Tibial nerve (tissue), 4 donors: ENCODE measurements at regions not wholly inside any gene's neighbourhood (a gene's known extent, or its start where the extent isn't known, plus 50 kb on each side); places are given as distances from the start of the nearest gene placed in this dataset.

ENCODE experiments used
- DNase-seq, 2 donors: peaks; one replicate each; pipeline ENCODE4 v3.0.0-alpha.2; 2019; ENCODE audit warnings: low spot score in 2 of 2
- H3K27ac ChIP-seq, 4 donors: fragments of 200-600 bp; sonication (generic) in 3 of 4; one replicate each; pipeline ENCODE4 v1.5.1; 2017 to 2019; ENCODE audit warnings: mild to moderate bottlenecking in 1 of 4
- H3K27me3 ChIP-seq, 2 donors: fragments of 200-600 bp; sonication (generic) in 1 of 2; one replicate each; pipeline versions ENCODE4 v1.5.1 to v1.6.0; 2017 to 2019
- H3K36me3 ChIP-seq, 3 donors: fragments of 200-600 bp; sonication (generic); one replicate each; pipeline ENCODE4 v1.5.1; 2018 to 2019
- H3K4me1 ChIP-seq, 4 donors: fragments of 200-600 bp; sonication (generic) in 3 of 4; one replicate each; pipeline ENCODE4 v1.5.1; 2017 to 2019
- H3K4me3 ChIP-seq, 4 donors: fragments of 200-600 bp; sonication (generic) in 3 of 4; one replicate each; pipeline ENCODE4 v1.5.1; 2017 to 2019; ENCODE audit warnings: mild to moderate bottlenecking in 1 of 4, moderate library complexity in 1 of 4
- H3K9me3 ChIP-seq, 4 donors: fragments of 200-600 bp; sonication (generic) in 3 of 4; one replicate each; pipeline ENCODE4 v1.5.1; 2017 to 2019
- CTCF ChIP-seq, 5 experiments: fragments of 200-600 bp in 3 of 5; fragments of 450-650 bp in 2 of 5; sonication (generic) in 3 of 5; IDR thresholded peaks; one replicate each; pipeline ENCODE4 v1.5.1; 2016 to 2019; ENCODE audit warnings: antibody characterized with exemption in 5 of 5, mild to moderate bottlenecking in 3 of 5, moderate library complexity in 2 of 5
- EP300 ChIP-seq, 2 donors: sonication (generic); formaldehyde crosslinking; IDR thresholded peaks; one replicate each; pipeline ENCODE4 v1.6.1; 2017; ENCODE audit warnings: antibody characterized with exemption in 2 of 2, mild to moderate bottlenecking in 1 of 2
- POLR2A ChIP-seq, 2 donors: fragments of 450-650 bp; IDR thresholded peaks; one replicate each; pipeline ENCODE4 v1.6.1; 2017; ENCODE audit warnings: antibody characterized with exemption in 2 of 2, mild to moderate bottlenecking in 2 of 2, moderate library complexity in 2 of 2
- WGBS, 2 donors: methylation state at CpG; one replicate each; pipeline ENCODE4 v1.1.5; 2018; 5-methylcytosine and 5-hydroxymethylcytosine counted together

DNA sequence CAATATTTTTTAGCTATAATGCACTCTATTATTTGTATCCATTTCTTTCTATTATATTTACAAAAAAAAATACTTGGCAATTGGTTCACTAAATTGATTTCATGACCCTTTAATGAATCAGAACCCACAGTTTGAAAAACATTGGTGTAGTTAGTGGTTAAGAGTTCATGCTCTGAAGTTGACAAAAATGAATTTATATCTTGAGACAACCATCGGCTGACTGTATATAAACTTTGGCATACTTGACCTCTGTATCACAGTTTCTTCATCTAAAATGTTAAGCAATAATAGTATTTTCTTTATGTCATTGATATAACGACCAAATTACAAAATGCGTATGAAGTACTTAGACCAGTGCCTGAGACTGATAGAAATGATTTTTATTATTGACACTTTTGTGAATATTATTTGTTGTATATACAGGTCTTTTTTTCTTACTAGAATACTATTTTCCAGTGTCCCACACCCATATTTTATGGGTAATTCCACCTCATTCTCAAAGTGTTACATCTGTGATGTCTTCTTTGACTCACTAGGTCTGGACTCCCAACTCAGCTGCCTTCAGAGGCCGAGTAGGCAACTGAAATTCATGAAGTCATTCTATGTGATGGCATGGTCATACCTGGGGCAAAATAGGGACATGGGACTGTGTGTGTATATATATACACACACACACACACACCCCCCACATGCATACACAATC lies 459.2 kb downstream of the RFPL4B start:
- TF ChIP-seq POLR2A (IDR thresholded peaks at IDR 0.05) (no peak), EP300 (IDR thresholded peaks at IDR 0.05) (no peak), CTCF (IDR thresholded peaks at IDR 0.05) (no peak)
- Histone ChIP-seq H3K27me3 (no peaks in the 10 kb centered on the region), H3K36me3 (no peaks in the 10 kb centered on the region), H3K9me3 (no peaks in the 10 kb centered on the region), H3K27ac (no peak overlapping the region), H3K4me3 (no peak overlapping the region), H3K4me1 (peaks cover 0 to 10% (median 3%) of the 10 kb centered on the region in 4 donors)
- 73 to 77% methylated on average over 4 of the region's 4 CpGs for WGBS, 2 donors
- no peak for DNase-seq

DNA sequence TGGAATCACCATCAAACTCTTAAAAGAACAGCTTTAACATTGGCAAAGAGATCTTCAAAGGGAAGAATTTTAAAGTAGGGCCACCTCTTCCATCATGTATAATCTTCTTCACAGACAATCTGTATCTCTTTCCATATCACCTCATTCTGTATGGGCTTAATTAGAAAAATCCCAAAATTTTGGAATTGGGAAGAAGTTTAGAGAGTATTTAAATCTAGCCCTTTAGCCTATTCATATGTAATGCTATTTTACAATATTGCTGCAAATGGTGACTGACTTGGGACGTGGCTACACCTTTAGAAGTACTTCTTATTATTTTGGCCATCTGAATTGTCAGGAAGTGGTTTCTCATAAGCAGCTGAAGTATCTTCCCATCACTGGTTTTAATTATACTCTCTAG lies 474.3 kb downstream of the RFPL4B start:
- Histone ChIP-seq H3K4me3 (no peak overlapping the region), H3K27me3 (no peaks in the 10 kb centered on the region), H3K27ac (no peak overlapping the region), H3K4me1 (no peaks in the 10 kb centered on the region), H3K9me3 (no peaks in the 10 kb centered on the region), H3K36me3 (no peaks in the 10 kb centered on the region)
- 88 to 93% methylated on average over 1 of the region's 1 CpG for WGBS, 2 donors
- TF ChIP-seq CTCF (IDR thresholded peaks at IDR 0.05): no peak
- TF ChIP-seq EP300 (IDR thresholded peaks at IDR 0.05): no peak
- TF ChIP-seq POLR2A (IDR thresholded peaks at IDR 0.05): no peak
- no peak for DNase-seq

- no peaks in the 10 kb centered on the region for H3K4me1 ChIP-seq
- no peak for DNase-seq
- H3K27ac ChIP-seq: no peak overlapping the region
- H3K9me3 ChIP-seq: no peaks in the 10 kb centered on the region
- no peaks in the 10 kb centered on the region for H3K36me3 ChIP-seq
- 45 to 51% methylated on average over 2 of the region's 2 CpGs for WGBS, 2 donors
- no peak for TF ChIP-seq CTCF (IDR thresholded peaks at IDR 0.05)
- no peak for TF ChIP-seq POLR2A (IDR thresholded peaks at IDR 0.05)
- TF ChIP-seq EP300 (IDR thresholded peaks at IDR 0.05): no peak
- H3K27me3 ChIP-seq: no peaks in the 10 kb centered on the region
- no peak overlapping the region for H3K4me3 ChIP-seq
Observed at GRCh38 chr6:112822769-112823168, 475.6 kb downstream of the RFPL4B start.

- Histone ChIP-seq H3K27ac (no peak overlapping the region), H3K4me1 (no peaks in the 10 kb centered on the region), H3K27me3 (no peaks in the 10 kb centered on the region), H3K9me3 (no peaks in the 10 kb centered on the region), H3K36me3 (no peaks in the 10 kb centered on the region), H3K4me3 (no peak overlapping the region)
- TF ChIP-seq EP300 (IDR thresholded peaks at IDR 0.05) (peak in 1 of 2 donors; percentile 25), CTCF (IDR thresholded peaks at IDR 0.05) (no peak)
- peak in 1 of 2 donors; percentile 48 for DNase-seq
- WGBS, 2 donors: 25 to 32% methylated on average over 2 of the region's 2 CpGs
Observed at GRCh38 chr6:112827793-112828192, 480.7 kb downstream of the RFPL4B start.

GRCh38 chr6:112831022-112831421 lies 483.9 kb downstream of the RFPL4B start:
- Histone ChIP-seq H3K27me3 (no peaks in the 10 kb centered on the region), H3K9me3 (no peaks in the 10 kb centered on the region), H3K27ac (no peak overlapping the region), H3K36me3 (no peaks in the 10 kb centered on the region), H3K4me3 (no peak overlapping the region), H3K4me1 (no peaks in the 10 kb centered on the region)
- TF ChIP-seq CTCF (IDR thresholded peaks at IDR 0.05) (no peak), POLR2A (IDR thresholded peaks at IDR 0.05) (no peak)
- 42 to 43% methylated on average over 1 of the region's 1 CpG for WGBS, 2 donors
- DNase-seq: no peak
